ENCODE measurements at regions not wholly inside any gene's neighbourhood (a gene's known extent, or its start where the extent isn't known, plus 50 kb on each side); places are given as distances from the start of the nearest gene placed in this dataset.

DNA sequence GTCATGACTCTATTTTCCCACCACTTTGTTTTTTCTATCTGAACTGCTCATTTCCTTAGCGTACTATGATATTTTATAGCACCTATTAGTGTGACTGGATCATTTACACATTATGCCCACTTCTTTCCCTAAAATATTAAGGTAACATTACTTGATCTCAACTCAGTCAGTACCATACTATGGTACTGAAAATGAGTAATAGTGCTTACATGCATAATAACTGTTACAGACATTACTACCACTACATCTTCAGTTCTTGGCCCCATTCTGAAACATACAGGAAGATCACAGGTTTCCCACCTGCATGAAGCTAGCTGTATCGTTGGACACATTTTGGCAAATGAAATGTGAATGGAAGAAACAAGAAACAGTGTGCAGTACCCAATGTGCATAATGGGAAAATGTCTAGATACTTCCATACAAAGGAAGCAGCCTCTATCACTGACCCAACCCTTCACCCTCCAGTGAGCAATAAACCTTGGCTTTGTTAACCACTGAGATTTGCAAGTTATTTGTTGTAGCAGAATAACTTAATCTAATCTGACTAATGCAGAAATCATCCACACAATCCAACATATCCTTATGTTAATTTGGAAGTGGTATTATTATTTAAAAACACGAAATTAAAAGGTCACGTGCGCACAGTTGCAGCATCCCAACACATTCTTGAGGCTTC is 108.6 kb upstream of the DOK5 start:
- TF ChIP-seq, protein P1, sequence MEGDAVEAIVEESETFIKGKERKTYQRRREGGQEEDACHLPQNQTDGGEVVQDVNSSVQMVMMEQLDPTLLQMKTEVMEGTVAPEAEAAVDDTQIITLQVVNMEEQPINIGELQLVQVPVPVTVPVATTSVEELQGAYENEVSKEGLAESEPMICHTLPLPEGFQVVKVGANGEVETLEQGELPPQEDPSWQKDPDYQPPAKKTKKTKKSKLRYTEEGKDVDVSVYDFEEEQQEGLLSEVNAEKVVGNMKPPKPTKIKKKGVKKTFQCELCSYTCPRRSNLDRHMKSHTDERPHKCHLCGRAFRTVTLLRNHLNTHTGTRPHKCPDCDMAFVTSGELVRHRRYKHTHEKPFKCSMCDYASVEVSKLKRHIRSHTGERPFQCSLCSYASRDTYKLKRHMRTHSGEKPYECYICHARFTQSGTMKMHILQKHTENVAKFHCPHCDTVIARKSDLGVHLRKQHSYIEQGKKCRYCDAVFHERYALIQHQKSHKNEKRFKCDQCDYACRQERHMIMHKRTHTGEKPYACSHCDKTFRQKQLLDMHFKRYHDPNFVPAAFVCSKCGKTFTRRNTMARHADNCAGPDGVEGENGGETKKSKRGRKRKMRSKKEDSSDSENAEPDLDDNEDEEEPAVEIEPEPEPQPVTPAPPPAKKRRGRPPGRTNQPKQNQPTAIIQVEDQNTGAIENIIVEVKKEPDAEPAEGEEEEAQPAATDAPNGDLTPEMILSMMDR (IDR thresholded peaks at IDR 0.05; ENCODE audit: insufficient read depth in 1 of 2, low read depth in 1 of 2, low read length in 1 of 2, severe bottlenecking in 1 of 2, unreplicated experiment in 1 of 2) = no peak
- Mint-ChIP-seq H3K9me3 (ENCODE audit: unreplicated experiment) (no peaks in the 10 kb centered on the region), H3K4me3 (ENCODE audit: unreplicated experiment) (no peak overlapping the region), H3K36me3 (ENCODE audit: insufficient read depth, unreplicated experiment) (no peaks in the 10 kb centered on the region), H3K27me3 (ENCODE audit: insufficient read depth, unreplicated experiment) (peaks cover 18% of the 10 kb centered on the region), H3K4me1 (ENCODE audit: low read depth, unreplicated experiment) (no peaks in the 10 kb centered on the region), H3K27ac (ENCODE audit: unreplicated experiment) (no peak overlapping the region)
- DNase-seq = no peak
- Histone ChIP-seq H3K36me3 (ENCODE audit: control insufficient read depth, insufficient read depth, low read length) (no peaks in the 10 kb centered on the region), H3K9me3 (no peaks in the 10 kb centered on the region), H3K4me3 (ENCODE audit: low read depth, low read length) (no peak overlapping the region), H3K27me3 (replicated peaks; ENCODE audit: control insufficient read depth, insufficient read depth, low read length) (no peaks in the 10 kb centered on the region), H3K4me1 (no peaks in the 10 kb centered on the region)
- intact Hi-C loops (cut with micrococcal nuclease; ENCODE audit: unreplicated experiment) = no loop called here
- BruUV-seq (replicated peaks) = no TSS peak
- POLR2A ChIA-PET = no interaction called here
- CTCF ChIA-PET = no interaction called here

DNA sequence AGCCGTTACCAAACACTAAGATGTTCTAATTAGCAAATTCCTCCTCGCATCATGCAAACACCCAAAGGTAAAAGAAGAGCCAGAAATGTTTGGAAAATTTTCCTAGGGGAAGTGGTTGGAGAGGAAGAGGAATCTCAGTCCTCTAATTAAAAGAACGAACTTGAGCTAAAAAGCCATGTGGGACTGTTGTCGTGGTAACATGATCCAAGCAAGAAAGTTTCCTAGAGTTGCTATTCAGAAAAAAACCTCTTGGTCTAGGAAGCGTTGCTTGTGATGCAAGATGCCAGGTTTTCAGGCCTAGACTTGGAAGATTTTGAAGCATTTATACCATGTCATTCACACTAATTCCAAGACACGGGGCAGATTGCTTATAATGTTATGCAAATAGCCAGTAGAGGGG is 106.8 kb upstream of the DOK5 start:
- no peaks in the 10 kb centered on the region for H3K9me3 ChIP-seq
- H3K4me1 Mint-ChIP-seq (ENCODE audit: low read depth, unreplicated experiment) = no peaks in the 10 kb centered on the region
- H3K27ac Mint-ChIP-seq (ENCODE audit: unreplicated experiment) = no peak overlapping the region
- no peak for DNase-seq
- no peaks in the 10 kb centered on the region for H3K36me3 ChIP-seq (ENCODE audit: control insufficient read depth, insufficient read depth, low read length)
- no peaks in the 10 kb centered on the region for H3K36me3 Mint-ChIP-seq (ENCODE audit: insufficient read depth, unreplicated experiment)
- intact Hi-C loops (cut with micrococcal nuclease; ENCODE audit: unreplicated experiment) = loop anchor here (2.0 kb wide), 1 partner anchor 20 kb away; no protein-coding TSS in a partner anchor
- ChIA-PET POLR2A (no interaction called here), CTCF (interaction anchor here (0.6 kb wide), 1 partner anchor 28 kb away, joined by 8 read pairs; no protein-coding TSS in a partner anchor)
- no peaks in the 10 kb centered on the region for H3K27me3 ChIP-seq (replicated peaks; ENCODE audit: control insufficient read depth, insufficient read depth, low read length)
- peaks cover 18% of the 10 kb centered on the region for H3K27me3 Mint-ChIP-seq (ENCODE audit: insufficient read depth, unreplicated experiment)
- H3K4me3 Mint-ChIP-seq (ENCODE audit: unreplicated experiment) = no peak overlapping the region
- no TSS peak for BruUV-seq (replicated peaks)
- H3K4me1 ChIP-seq = no peaks in the 10 kb centered on the region
- TF ChIP-seq, protein P1 (IDR thresholded peaks at IDR 0.05; ENCODE audit: insufficient read depth in 1 of 2, low read depth in 1 of 2, low read length in 1 of 2, severe bottlenecking in 1 of 2, unreplicated experiment in 1 of 2) = no peak
- H3K9me3 Mint-ChIP-seq (ENCODE audit: unreplicated experiment) = no peaks in the 10 kb centered on the region
- H3K4me3 ChIP-seq (ENCODE audit: low read depth, low read length) = no peak overlapping the region

DNA sequence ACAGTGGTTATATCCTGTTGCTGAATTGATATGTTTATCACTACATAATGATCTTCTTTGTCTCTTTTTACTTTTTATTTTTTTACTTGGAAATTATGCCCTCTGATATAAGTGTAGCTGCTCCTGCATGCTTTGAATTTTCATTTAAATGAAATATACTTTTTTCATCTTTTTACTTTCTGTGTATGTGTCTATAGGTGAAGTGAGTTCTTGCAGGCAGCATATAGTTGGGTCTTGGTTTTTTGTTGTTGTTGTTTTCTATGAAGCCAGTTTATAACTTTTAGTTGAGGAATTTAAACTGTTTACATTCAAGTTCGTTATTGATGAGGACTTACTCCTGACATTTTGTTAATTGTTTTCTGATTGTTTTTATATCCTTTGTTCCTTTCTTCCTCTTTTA is 103.1 kb upstream of the DOK5 start:
- no peaks in the 10 kb centered on the region for H3K27me3 ChIP-seq (replicated peaks; ENCODE audit: control insufficient read depth, insufficient read depth, low read length)
- Mint-ChIP-seq H3K4me1 (ENCODE audit: low read depth, unreplicated experiment) (no peaks in the 10 kb centered on the region), H3K27me3 (ENCODE audit: insufficient read depth, unreplicated experiment) (peaks cover 3% of the 10 kb centered on the region), H3K9me3 (ENCODE audit: unreplicated experiment) (no peaks in the 10 kb centered on the region), H3K36me3 (ENCODE audit: insufficient read depth, unreplicated experiment) (no peaks in the 10 kb centered on the region), H3K4me3 (ENCODE audit: unreplicated experiment) (no peak overlapping the region), H3K27ac (ENCODE audit: unreplicated experiment) (no peak overlapping the region)
- no peak overlapping the region for H3K4me3 ChIP-seq (ENCODE audit: low read depth, low read length)
- DNase-seq = no peak
- ChIA-PET CTCF (no interaction called here), POLR2A (no interaction called here)
- no peaks in the 10 kb centered on the region for H3K9me3 ChIP-seq
- TF ChIP-seq, protein P1 (IDR thresholded peaks at IDR 0.05; ENCODE audit: insufficient read depth in 1 of 2, low read depth in 1 of 2, low read length in 1 of 2, severe bottlenecking in 1 of 2, unreplicated experiment in 1 of 2) = no peak
- no peaks in the 10 kb centered on the region for H3K4me1 ChIP-seq
- intact Hi-C loops (cut with micrococcal nuclease; ENCODE audit: unreplicated experiment) = no loop called here
- no TSS peak for BruUV-seq (replicated peaks)
- H3K36me3 ChIP-seq (ENCODE audit: control insufficient read depth, insufficient read depth, low read length) = no peaks in the 10 kb centered on the region

Data from Caco-2 (cell line).